MCF 10A (cell line): ENCODE measurements at regions not wholly inside any gene's neighbourhood (a gene's known extent, or its start where the extent isn't known, plus 50 kb on each side); places are given as distances from the start of the nearest gene placed in this dataset.

Source experiments
- BruUV-seq: library from RNA; stranded (reverse); fragments of 400-500 nt; replicated peaks from 2 replicates; lab custom pipeline; 2021; lab: Mats Ljungman, UMichigan
- CTCF ChIA-PET: fragments of 300-600 bp; sonication (Branson Sonifier 250); formaldehyde crosslinking; extraction: SDS; loops from one replicate; lab custom pipeline; 2021; ENCODE audit warnings: antibody characterized with exemption, inconsistent platforms; lab: Yijun Ruan, JAX
- POLR2A ChIA-PET: fragments of 300-600, 350-650 bp; sonication (Branson Sonifier 250); formaldehyde crosslinking; extraction: SDS; loops from one replicate; lab custom pipeline; 2020; ENCODE audit warnings: antibody characterized with exemption, inconsistent platforms; lab: Yijun Ruan, JAX
- DNase-seq: peaks from one replicate; pipeline ENCODE4 v3.0.0-alpha.2; 2018; ENCODE audit not compliant: unreplicated experiment
- H3K27ac Mint-ChIP-seq: one replicate; pipeline ENCODE4 v1.8.0; 2022; ENCODE audit warnings: mild to moderate bottlenecking, low read depth, mixed read lengths; ENCODE audit not compliant: unreplicated experiment
- H3K27me3 Mint-ChIP-seq: one replicate; pipeline ENCODE4 v1.8.0; 2022; ENCODE audit warnings: mixed read lengths; ENCODE audit not compliant: insufficient read depth, unreplicated experiment
- H3K36me3 Mint-ChIP-seq: one replicate; pipeline ENCODE4 v1.8.0; 2022; ENCODE audit warnings: mild to moderate bottlenecking, moderate library complexity, mixed read lengths; ENCODE audit not compliant: insufficient read depth, unreplicated experiment
- H3K4me1 Mint-ChIP-seq: one replicate; pipeline ENCODE4 v1.8.0; 2022; ENCODE audit warnings: mixed read lengths; ENCODE audit not compliant: insufficient read depth, unreplicated experiment
- H3K4me3 Mint-ChIP-seq: one replicate; pipeline ENCODE4 v1.8.0; 2022; ENCODE audit warnings: mild to moderate bottlenecking, moderate library complexity, mixed read lengths; ENCODE audit not compliant: unreplicated experiment
- H3K9me3 Mint-ChIP-seq: one replicate; pipeline ENCODE4 v1.8.0; 2022; ENCODE audit warnings: mixed read lengths; ENCODE audit not compliant: unreplicated experiment
- intact Hi-C: fragments of 100-400 bp; cut with micrococcal nuclease; formaldehyde crosslinking; loops from 2 replicates; pipeline ENCODE4 v1.14.1; 2022
- TF ChIP-seq, protein P1 (sequence below): fragments of 200-600 bp; IDR thresholded peaks from one replicate; pipeline ENCODE4 v1.8.0; 2022; ENCODE audit warnings: antibody characterized with exemption, mild to moderate bottlenecking; ENCODE audit not compliant: unreplicated experiment

DNA sequence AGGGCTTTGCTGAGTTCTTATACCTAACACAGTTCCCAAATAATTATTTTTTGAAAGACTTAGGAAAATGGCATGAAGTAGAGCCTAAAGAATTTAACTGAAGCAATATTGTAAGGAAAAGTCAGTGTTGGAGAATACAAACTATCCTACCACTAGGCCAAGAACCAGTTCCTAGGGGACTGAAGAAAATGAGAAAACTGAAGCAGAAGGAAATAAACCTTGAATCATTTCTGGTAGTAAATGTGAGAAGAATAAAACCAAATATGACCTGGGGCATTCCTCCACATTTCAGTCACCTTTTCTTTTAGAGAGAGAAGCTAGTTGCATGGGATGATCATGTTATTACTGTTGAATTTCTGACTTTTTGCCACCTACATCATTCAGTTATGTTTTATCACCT is 1393.9 kb upstream of the C9orf72 start:
- Mint-ChIP-seq H3K36me3 (no peaks in the 10 kb centered on the region), H3K27me3 (no peaks in the 10 kb centered on the region), H3K27ac (no peak overlapping the region), H3K4me1 (peaks cover 9% of the 10 kb centered on the region), H3K9me3 (peaks cover 8% of the 10 kb centered on the region), H3K4me3 (no peak overlapping the region)
- BruUV-seq = no TSS peak
- TF ChIP-seq, protein P1, sequence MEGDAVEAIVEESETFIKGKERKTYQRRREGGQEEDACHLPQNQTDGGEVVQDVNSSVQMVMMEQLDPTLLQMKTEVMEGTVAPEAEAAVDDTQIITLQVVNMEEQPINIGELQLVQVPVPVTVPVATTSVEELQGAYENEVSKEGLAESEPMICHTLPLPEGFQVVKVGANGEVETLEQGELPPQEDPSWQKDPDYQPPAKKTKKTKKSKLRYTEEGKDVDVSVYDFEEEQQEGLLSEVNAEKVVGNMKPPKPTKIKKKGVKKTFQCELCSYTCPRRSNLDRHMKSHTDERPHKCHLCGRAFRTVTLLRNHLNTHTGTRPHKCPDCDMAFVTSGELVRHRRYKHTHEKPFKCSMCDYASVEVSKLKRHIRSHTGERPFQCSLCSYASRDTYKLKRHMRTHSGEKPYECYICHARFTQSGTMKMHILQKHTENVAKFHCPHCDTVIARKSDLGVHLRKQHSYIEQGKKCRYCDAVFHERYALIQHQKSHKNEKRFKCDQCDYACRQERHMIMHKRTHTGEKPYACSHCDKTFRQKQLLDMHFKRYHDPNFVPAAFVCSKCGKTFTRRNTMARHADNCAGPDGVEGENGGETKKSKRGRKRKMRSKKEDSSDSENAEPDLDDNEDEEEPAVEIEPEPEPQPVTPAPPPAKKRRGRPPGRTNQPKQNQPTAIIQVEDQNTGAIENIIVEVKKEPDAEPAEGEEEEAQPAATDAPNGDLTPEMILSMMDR = no peak
- DNase-seq = no peak
- intact Hi-C loops = no loop called here
- ChIA-PET POLR2A (no interaction called here), CTCF (interaction anchor here (0.6 kb wide), 1 partner anchor 21 kb away, joined by 4 read pairs; no protein-coding TSS in a partner anchor)

DNA sequence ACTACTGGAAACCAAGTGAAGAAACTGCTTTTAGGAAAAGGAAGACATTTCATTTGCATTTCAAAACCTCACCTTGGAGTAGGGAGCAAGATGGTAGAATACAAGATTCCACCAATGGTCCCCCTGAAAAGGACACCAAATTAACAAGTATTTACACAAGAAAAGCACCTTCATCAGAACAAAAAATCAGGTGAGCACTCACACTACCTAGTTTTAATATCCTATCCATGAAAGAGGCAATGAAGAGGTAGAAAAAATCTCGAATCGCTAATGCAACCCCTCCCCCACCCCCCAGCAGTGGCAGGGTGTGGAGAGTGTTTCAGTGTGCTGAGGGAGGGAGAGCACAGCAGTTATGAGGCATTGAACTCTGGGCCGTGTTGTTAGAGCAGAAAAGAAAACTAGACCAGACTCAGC is 1397.0 kb upstream of the C9orf72 start:
- intact Hi-C loops = no loop called here
- TF ChIP-seq, protein P1 = no peak
- no peak for DNase-seq
- no TSS peak for BruUV-seq
- Mint-ChIP-seq H3K4me3 (no peak overlapping the region), H3K27ac (no peak overlapping the region), H3K36me3 (no peaks in the 10 kb centered on the region), H3K27me3 (no peaks in the 10 kb centered on the region), H3K9me3 (peaks cover 8% of the 10 kb centered on the region), H3K4me1 (peaks cover 9% of the 10 kb centered on the region)
- POLR2A ChIA-PET = no interaction called here
- CTCF ChIA-PET = interaction anchor here (0.7 kb wide), 1 partner anchor 1708 kb away, joined by 3 read pairs; no protein-coding TSS in a partner anchor

DNA sequence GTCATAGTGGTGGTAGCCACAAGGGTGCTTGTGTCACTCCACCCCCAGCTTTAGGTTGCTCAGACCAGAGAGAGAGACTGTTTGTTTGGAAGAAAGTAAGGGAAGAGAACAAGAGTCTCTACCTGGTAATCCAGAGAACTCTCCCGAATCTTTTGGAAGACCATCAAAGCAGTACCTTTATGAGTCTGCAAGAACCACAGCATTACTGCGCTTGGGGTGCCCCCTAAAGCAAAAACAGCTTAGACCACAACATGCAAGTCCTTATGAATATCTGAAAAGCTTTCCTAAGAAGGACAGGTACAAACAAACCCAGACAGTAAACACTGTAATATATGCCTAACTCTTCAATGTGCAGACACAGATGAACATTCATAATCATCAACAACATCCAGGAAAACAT is 1398.6 kb upstream of the C9orf72 start:
- intact Hi-C loops = no loop called here
- TF ChIP-seq, protein P1 = no peak
- no TSS peak for BruUV-seq
- H3K36me3 Mint-ChIP-seq = no peaks in the 10 kb centered on the region
- H3K9me3 Mint-ChIP-seq = peaks cover 8% of the 10 kb centered on the region
- ChIA-PET CTCF (interaction anchor here (0.8 kb wide), 1 partner anchor 8 kb away, joined by 6 read pairs; no protein-coding TSS in a partner anchor), POLR2A (no interaction called here)
- H3K4me3 Mint-ChIP-seq = no peak overlapping the region
- H3K27ac Mint-ChIP-seq = no peak overlapping the region
- no peaks in the 10 kb centered on the region for H3K27me3 Mint-ChIP-seq
- DNase-seq = no peak
- H3K4me1 Mint-ChIP-seq = peaks cover 9% of the 10 kb centered on the region

DNA sequence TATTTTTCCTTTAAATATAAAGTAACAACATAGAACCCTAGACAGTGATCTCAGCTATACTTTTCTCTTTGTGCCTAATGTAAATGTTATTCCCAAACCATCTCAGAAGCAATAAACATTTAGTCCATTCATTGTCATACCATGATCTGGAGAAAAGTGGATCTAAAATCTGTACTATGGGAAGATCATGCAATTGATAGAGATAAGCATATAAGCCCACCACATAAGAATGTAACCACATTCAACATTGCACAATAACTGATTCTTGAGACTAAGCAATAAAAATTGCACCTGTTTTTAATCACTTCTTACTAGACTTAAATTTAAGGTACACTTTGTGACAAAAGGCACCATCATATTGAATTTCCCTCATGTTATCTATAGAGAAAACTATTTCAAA is 1403.0 kb upstream of the C9orf72 start:
- H3K27me3 Mint-ChIP-seq = no peaks in the 10 kb centered on the region
- no peak for DNase-seq
- H3K4me1 Mint-ChIP-seq = no peaks in the 10 kb centered on the region
- no peak overlapping the region for H3K4me3 Mint-ChIP-seq
- intact Hi-C loops = loop anchor here (5.0 kb wide), 1 partner anchor 199 kb away; no protein-coding TSS in a partner anchor
- no TSS peak for BruUV-seq
- H3K9me3 Mint-ChIP-seq = no peaks in the 10 kb centered on the region
- no peaks in the 10 kb centered on the region for H3K36me3 Mint-ChIP-seq
- ChIA-PET CTCF (no interaction called here), POLR2A (no interaction called here)
- TF ChIP-seq, protein P1 = no peak
- H3K27ac Mint-ChIP-seq = no peak overlapping the region
